SK-N-SH (cell line): ENCODE measurements at regions not wholly inside any gene's neighbourhood (a gene's known extent, or its start where the extent isn't known, plus 50 kb on each side); places are given as distances from the start of the nearest gene placed in this dataset.

Experiments
- POLR2AphosphoS5 ChIP-seq: IDR thresholded peaks from 2 replicates; pipeline ENCODE4 v1.6.1; 2012; ENCODE audit warnings: low read depth, low read length
- RAD21 ChIP-seq: IDR thresholded peaks from 2 replicates; pipeline ENCODE4 v1.6.1; 2012; ENCODE audit warnings: mild to moderate bottlenecking, low read length
- RFX5 ChIP-seq: IDR thresholded peaks from 2 replicates; pipeline ENCODE4 v1.6.1; 2012; ENCODE audit warnings: mild to moderate bottlenecking, improper control_type of control experiment, low read length
- TF ChIP-seq, protein P1 (sequence below): fragments of 200-600 bp; sonication (generic); IDR thresholded peaks from 2 replicates; pipeline ENCODE4 v1.6.1; 2017; ENCODE audit warnings: antibody characterized with exemption, mild to moderate bottlenecking, moderate library complexity

DNA sequence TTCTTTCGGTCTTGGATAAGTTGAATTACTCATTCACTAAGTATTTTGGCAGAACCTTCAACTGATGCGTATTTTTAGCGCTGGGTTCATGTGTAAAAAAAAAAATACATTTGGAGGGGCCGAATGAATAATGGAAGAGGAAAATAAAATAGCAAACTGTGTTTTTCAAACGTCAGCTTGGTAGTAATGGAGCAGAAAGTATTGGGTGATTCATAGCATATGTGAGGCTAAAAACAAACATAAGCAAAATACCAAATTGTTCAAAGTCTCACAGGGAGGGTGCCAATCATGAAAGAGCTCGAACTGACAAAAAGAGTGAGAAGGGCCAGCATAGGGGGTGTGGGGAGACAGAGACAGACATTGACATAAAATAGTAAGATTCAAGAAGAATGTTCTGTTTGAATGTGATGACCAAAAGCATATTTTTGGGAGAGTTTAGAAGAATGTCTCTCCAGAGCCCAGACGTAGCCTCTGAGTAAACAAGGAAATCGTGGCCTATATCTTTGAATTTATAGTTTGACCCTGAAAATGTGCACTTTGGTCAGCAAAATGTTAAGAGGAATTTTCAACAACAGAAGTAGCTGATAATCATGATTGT lies 174.9 kb upstream of the HMHB1 start:
- TF ChIP-seq, protein P1, sequence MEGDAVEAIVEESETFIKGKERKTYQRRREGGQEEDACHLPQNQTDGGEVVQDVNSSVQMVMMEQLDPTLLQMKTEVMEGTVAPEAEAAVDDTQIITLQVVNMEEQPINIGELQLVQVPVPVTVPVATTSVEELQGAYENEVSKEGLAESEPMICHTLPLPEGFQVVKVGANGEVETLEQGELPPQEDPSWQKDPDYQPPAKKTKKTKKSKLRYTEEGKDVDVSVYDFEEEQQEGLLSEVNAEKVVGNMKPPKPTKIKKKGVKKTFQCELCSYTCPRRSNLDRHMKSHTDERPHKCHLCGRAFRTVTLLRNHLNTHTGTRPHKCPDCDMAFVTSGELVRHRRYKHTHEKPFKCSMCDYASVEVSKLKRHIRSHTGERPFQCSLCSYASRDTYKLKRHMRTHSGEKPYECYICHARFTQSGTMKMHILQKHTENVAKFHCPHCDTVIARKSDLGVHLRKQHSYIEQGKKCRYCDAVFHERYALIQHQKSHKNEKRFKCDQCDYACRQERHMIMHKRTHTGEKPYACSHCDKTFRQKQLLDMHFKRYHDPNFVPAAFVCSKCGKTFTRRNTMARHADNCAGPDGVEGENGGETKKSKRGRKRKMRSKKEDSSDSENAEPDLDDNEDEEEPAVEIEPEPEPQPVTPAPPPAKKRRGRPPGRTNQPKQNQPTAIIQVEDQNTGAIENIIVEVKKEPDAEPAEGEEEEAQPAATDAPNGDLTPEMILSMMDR = no peak
- TF ChIP-seq POLR2AphosphoS5 = no peak
- TF ChIP-seq RAD21 = no peak
- no peak for TF ChIP-seq RFX5
